ENCODE measurements at regions not wholly inside any gene's neighbourhood (a gene's known extent, or its start where the extent isn't known, plus 50 kb on each side); places are given as distances from the start of the nearest gene placed in this dataset.

DNA sequence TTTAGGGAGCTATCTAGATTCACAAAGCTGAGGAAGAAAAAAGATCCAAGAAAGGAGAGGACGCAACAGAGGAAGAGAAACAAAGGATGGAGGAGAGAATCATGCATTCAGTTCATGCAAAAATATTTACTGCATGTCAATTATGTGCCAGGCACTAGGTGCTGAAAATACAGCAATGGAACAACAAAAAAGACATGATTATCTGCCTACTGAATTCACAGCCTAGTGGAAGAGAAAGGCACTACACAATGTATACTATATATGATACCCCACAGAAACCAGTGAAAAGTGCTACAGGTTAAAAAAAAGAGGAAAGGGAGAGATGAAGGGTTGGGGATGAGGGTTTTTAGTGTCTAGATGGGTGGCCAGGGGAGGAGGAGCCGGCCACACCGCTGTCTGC is 520.4 kb upstream of the CELF2 start:
- no peaks in the 10 kb centered on the region for H4K20me1 ChIP-seq (replicated peaks; ENCODE audit: control insufficient read depth, extremely low read depth, insufficient read depth, low read length)
- no TSS peak for BruUV-seq (replicated peaks)
- no peaks in the 10 kb centered on the region for H3K27me3 ChIP-seq (ENCODE audit: control insufficient read depth in 2 of 2, insufficient read depth in 2 of 2, low read length in 2 of 2)
- H3K9ac ChIP-seq (replicated peaks; ENCODE audit: extremely low read depth, insufficient read depth, low read length) = no peak overlapping the region
- POLR2A ChIA-PET = no interaction called here
- FAIRE-seq = no peak
- H3K79me2 ChIP-seq (ENCODE audit: control insufficient read depth, insufficient read depth, low read length) = no peaks in the 10 kb centered on the region
- no peaks in the 10 kb centered on the region for H3K36me3 ChIP-seq (ENCODE audit: control insufficient read depth in 2 of 2, extremely low read depth in 1 of 2, insufficient read depth in 2 of 2, low read length in 2 of 2)
- H3K4me3 ChIP-seq (replicated peaks in 1 of 3; ENCODE audit: insufficient read depth in 1 of 3, low read depth in 1 of 3, low read length in 3 of 3) = no peak overlapping the region
- dilution Hi-C loops (cut with MboI; ENCODE audit: extremely low pct_ligation_motif_present, low sequenced_read_pairs) (no loop called here), intact Hi-C loops (cut with micrococcal nuclease) (loop anchor here (5.0 kb wide), 1 partner anchor 335 kb away; no protein-coding TSS in a partner anchor)
- no peak overlapping the region for H2AFZ ChIP-seq (ENCODE audit: low read depth, low read length)
- TF ChIP-seq EZH2 (IDR thresholded peaks at IDR 0.05; ENCODE audit: borderline replicate concordance, low read depth, low read length, severe bottlenecking) = no peak
- TF ChIP-seq, protein P1, sequence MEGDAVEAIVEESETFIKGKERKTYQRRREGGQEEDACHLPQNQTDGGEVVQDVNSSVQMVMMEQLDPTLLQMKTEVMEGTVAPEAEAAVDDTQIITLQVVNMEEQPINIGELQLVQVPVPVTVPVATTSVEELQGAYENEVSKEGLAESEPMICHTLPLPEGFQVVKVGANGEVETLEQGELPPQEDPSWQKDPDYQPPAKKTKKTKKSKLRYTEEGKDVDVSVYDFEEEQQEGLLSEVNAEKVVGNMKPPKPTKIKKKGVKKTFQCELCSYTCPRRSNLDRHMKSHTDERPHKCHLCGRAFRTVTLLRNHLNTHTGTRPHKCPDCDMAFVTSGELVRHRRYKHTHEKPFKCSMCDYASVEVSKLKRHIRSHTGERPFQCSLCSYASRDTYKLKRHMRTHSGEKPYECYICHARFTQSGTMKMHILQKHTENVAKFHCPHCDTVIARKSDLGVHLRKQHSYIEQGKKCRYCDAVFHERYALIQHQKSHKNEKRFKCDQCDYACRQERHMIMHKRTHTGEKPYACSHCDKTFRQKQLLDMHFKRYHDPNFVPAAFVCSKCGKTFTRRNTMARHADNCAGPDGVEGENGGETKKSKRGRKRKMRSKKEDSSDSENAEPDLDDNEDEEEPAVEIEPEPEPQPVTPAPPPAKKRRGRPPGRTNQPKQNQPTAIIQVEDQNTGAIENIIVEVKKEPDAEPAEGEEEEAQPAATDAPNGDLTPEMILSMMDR (IDR thresholded peaks at IDR 0.05; ENCODE audit: extremely low read depth in 1 of 2, insufficient read depth in 1 of 2, low read depth in 1 of 2, low read length in 2 of 2) = no peak
- TF ChIP-seq MYC (IDR thresholded peaks at IDR 0.05; ENCODE audit: low read depth, low read length) = no peak
- TF ChIP-seq, protein P2, sequence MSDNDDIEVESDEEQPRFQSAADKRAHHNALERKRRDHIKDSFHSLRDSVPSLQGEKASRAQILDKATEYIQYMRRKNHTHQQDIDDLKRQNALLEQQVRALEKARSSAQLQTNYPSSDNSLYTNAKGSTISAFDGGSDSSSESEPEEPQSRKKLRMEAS (IDR thresholded peaks at IDR 0.05; ENCODE audit: insufficient read depth, insufficient read length) = no peak
- TF ChIP-seq JUN (IDR thresholded peaks at IDR 0.05; ENCODE audit: borderline replicate concordance, insufficient read depth, insufficient read length, low read depth) = no peak
- TF ChIP-seq FOS (IDR thresholded peaks at IDR 0.05; ENCODE audit: borderline replicate concordance, insufficient read depth, low read length) = no peak
- TF ChIP-seq GATA2 (IDR thresholded peaks at IDR 0.05; ENCODE audit: insufficient read depth, insufficient read length, low read depth, low read length) = no peak
- no peak for TF ChIP-seq POLR2A (IDR thresholded peaks at IDR 0.05; ENCODE audit: low read depth, low read length)
- TF ChIP-seq POLR2AphosphoS5 (IDR thresholded peaks at IDR 0.05; ENCODE audit: insufficient read depth, low read depth, low read length) = no peak
- CTCF ChIA-PET = interaction anchor here (0.6 kb wide), 1 partner anchor 199 kb away, joined by 3 read pairs; no protein-coding TSS in a partner anchor
- no peak overlapping the region for H3K27ac ChIP-seq (ENCODE audit: insufficient read depth, low read depth, low read length)
- H3K9me3 ChIP-seq (replicated peaks; ENCODE audit: control insufficient read depth, insufficient read depth, low read length) = no peaks in the 10 kb centered on the region
- peaks cover 4% of the 10 kb centered on the region for H3K4me1 ChIP-seq (ENCODE audit: control insufficient read depth, extremely low read depth, insufficient read depth, low read length)
- DNase-seq (ENCODE audit: low read depth, low spot score) = no peak
- H3K9me1 ChIP-seq (replicated peaks; ENCODE audit: control insufficient read depth, extremely low read depth, insufficient read depth, low read length) = peaks cover under 1% of the 10 kb centered on the region
- no peak overlapping the region for H3K4me2 ChIP-seq (ENCODE audit: insufficient read depth, low read length)

Measured in endothelial cell of umbilical vein (primary cell).